PFSK-1 (cell line): ENCODE measurements at regions not wholly inside any gene's neighbourhood (a gene's known extent, or its start where the extent isn't known, plus 50 kb on each side); places are given as distances from the start of the nearest gene placed in this dataset.

Experiments used
- FOXP2 ChIP-seq: optimal IDR thresholded peaks from 2 replicates; pipeline ENCODE3; 2011; ENCODE audit warnings: borderline replicate concordance, control low read depth, inconsistent platforms; ENCODE audit not compliant: insufficient read depth; ENCODE audit errors: extremely low read length, extremely low read depth
- POLR2AphosphoS5 ChIP-seq: IDR thresholded peaks from 2 replicates; pipeline ENCODE4 v1.6.1; 2012; ENCODE audit warnings: low read depth, mild to moderate bottlenecking, control low read depth, low read length, moderate library complexity
- REST ChIP-seq, 2 experiments: IDR thresholded peaks; 2 replicates each; pipeline versions ENCODE4 v1.6.1 to v1.8.0; 2011 to 2012; ENCODE audit warnings: low read depth in 2 of 2, low read length in 2 of 2, control low read depth in 1 of 2, inconsistent platforms in 1 of 2, mild to moderate bottlenecking in 1 of 2, moderate library complexity in 1 of 2; ENCODE audit not compliant: insufficient read depth in 1 of 2
- SIN3A ChIP-seq: IDR thresholded peaks from 2 replicates; pipeline ENCODE4 v1.6.1; 2012; ENCODE audit warnings: mild to moderate bottlenecking, low read length, moderate library complexity, borderline replicate concordance; ENCODE audit not compliant: insufficient read depth
- TAF1 ChIP-seq: IDR thresholded peaks from 2 replicates; pipeline ENCODE4 v1.6.1; 2012; ENCODE audit warnings: low read length, control low read depth, borderline replicate concordance; ENCODE audit not compliant: insufficient read depth

GRCh38 chrX:110541266-110541665 is 182.6 kb downstream of the RTL9 start:
- TF ChIP-seq FOXP2 (no peak), POLR2AphosphoS5 (no peak), SIN3A (no peak), TAF1 (no peak), REST (IDR thresholded peaks at IDR 0.05; ENCODE audit: insufficient read depth in 1 of 2, low read depth in 2 of 2, low read length in 2 of 2) (no peak)

GRCh38 chrX:110557864-110558263 is 199.2 kb downstream of the RTL9 start:
- TF ChIP-seq REST (IDR thresholded peaks at IDR 0.05; ENCODE audit: insufficient read depth in 1 of 2, low read depth in 2 of 2, low read length in 2 of 2): no peak
- no peak for TF ChIP-seq POLR2AphosphoS5
- no peak for TF ChIP-seq SIN3A
- no peak for TF ChIP-seq FOXP2
- no peak for TF ChIP-seq TAF1

- TF ChIP-seq SIN3A (no peak), TAF1 (no peak), REST (IDR thresholded peaks at IDR 0.05; ENCODE audit: insufficient read depth in 1 of 2, low read depth in 2 of 2, low read length in 2 of 2) (no peak), FOXP2 (no peak), POLR2AphosphoS5 (no peak)
Observed at GRCh38 chrX:110558406-110558805, 199.8 kb downstream of the RTL9 start.

GRCh38 chrX:110561034-110561433 is 202.4 kb downstream of the RTL9 start:
- no peak for TF ChIP-seq FOXP2
- TF ChIP-seq SIN3A: no peak
- TF ChIP-seq POLR2AphosphoS5: no peak
- TF ChIP-seq REST (IDR thresholded peaks at IDR 0.05; ENCODE audit: insufficient read depth in 1 of 2, low read depth in 2 of 2, low read length in 2 of 2): no peak
- TF ChIP-seq TAF1: no peak

GRCh38 chrX:110563282-110563681 is 204.6 kb downstream of the RTL9 start:
- TF ChIP-seq POLR2AphosphoS5 (no peak), FOXP2 (no peak), TAF1 (no peak), REST (IDR thresholded peaks at IDR 0.05; ENCODE audit: insufficient read depth in 1 of 2, low read depth in 2 of 2, low read length in 2 of 2) (no peak), SIN3A (no peak)
